Neuronal stem cell (in vitro differentiated cells): ENCODE measurements at regions not wholly inside any gene's neighbourhood (a gene's known extent, or its start where the extent isn't known, plus 50 kb on each side); places are given as distances from the start of the nearest gene placed in this dataset.

Experiments
- DNase-seq: peaks from one replicate; pipeline ENCODE4 v3.0.0-alpha.2; 2013; ENCODE audit warnings: low spot score
- H2AFZ ChIP-seq: one replicate; pipeline ENCODE4 v1.6.1; 2013; ENCODE audit warnings: mild to moderate bottlenecking, low read length, inconsistent platforms
- H2AK5ac ChIP-seq: 2 replicates; pipeline ENCODE4 v1.6.1; 2013; ENCODE audit warnings: low read depth, mild to moderate bottlenecking, inconsistent platforms, low read length, moderate library complexity, mixed read lengths
- H2BK120ac ChIP-seq: 2 replicates; pipeline ENCODE4 v1.6.1; 2013; ENCODE audit warnings: low read depth, mild to moderate bottlenecking, inconsistent platforms, low read length, moderate library complexity, mixed read lengths
- H2BK12ac ChIP-seq: one replicate; pipeline ENCODE4 v1.6.1; 2013; ENCODE audit warnings: low read length, inconsistent platforms
- H2BK15ac ChIP-seq: 2 replicates; pipeline ENCODE4 v1.6.1; 2013; ENCODE audit warnings: mild to moderate bottlenecking, low read length, inconsistent platforms, mixed read lengths
- H2BK5ac ChIP-seq: one replicate; pipeline ENCODE4 v1.6.1; 2013; ENCODE audit warnings: inconsistent platforms, mild to moderate bottlenecking, low read length, moderate library complexity
- H3K14ac ChIP-seq: one replicate; pipeline ENCODE4 v1.6.1; 2013; ENCODE audit warnings: low read length, inconsistent platforms
- H3K18ac ChIP-seq: 2 replicates; pipeline ENCODE4 v1.6.1; 2013; ENCODE audit warnings: low read length, inconsistent platforms
- H3K23ac ChIP-seq: 2 replicates; pipeline ENCODE4 v1.6.1; 2013; ENCODE audit warnings: low read depth, mild to moderate bottlenecking, mixed read lengths, low read length, inconsistent platforms; ENCODE audit not compliant: poor library complexity
- H3K27ac ChIP-seq: replicated peaks from 3 replicates; pipeline ENCODE4 v1.5.1; 2013; ENCODE audit warnings: low read length, inconsistent platforms
- H3K27me3 ChIP-seq, 3 experiments: 2 replicates each; pipeline ENCODE4 v1.6.1; 2013; ENCODE audit warnings: low read length in 3 of 3, mild to moderate bottlenecking in 2 of 3, inconsistent platforms in 1 of 3, low read depth in 1 of 3, mixed read lengths in 1 of 3, moderate library complexity in 1 of 3; ENCODE audit not compliant: control insufficient read depth in 3 of 3, insufficient read depth in 3 of 3
- H3K36me3 ChIP-seq, 2 donors: replicated peaks in 1 of 2; 2 replicates each; pipeline ENCODE4 v1.6.1; 2013; ENCODE audit warnings: low read length in 2 of 2; ENCODE audit not compliant: control insufficient read depth in 2 of 2, insufficient read depth in 2 of 2
- H3K4ac ChIP-seq: 2 replicates; pipeline ENCODE4 v1.6.1; 2013; ENCODE audit warnings: inconsistent platforms, mild to moderate bottlenecking, low read length, moderate library complexity
- H3K4me1 ChIP-seq, 2 donors: 1 replicate in 1 of 2; 2 replicates in 1 of 2; pipeline ENCODE4 v1.6.1; 2013; ENCODE audit warnings: low read length in 2 of 2, low read depth in 1 of 2; ENCODE audit not compliant: control insufficient read depth in 2 of 2, insufficient read depth in 1 of 2
- H3K4me2 ChIP-seq: one replicate; pipeline ENCODE4 v1.6.1; 2013; ENCODE audit warnings: mild to moderate bottlenecking, low read length, inconsistent platforms; ENCODE audit not compliant: insufficient read depth, poor library complexity, severe bottlenecking
- H3K4me3 ChIP-seq, 2 donors: 2 replicates each; pipeline ENCODE4 v1.5.1; 2013; ENCODE audit warnings: low read length in 2 of 2, mild to moderate bottlenecking in 2 of 2, inconsistent platforms in 1 of 2, moderate library complexity in 1 of 2
- H3K79me1 ChIP-seq: one replicate; pipeline ENCODE4 v1.6.1; 2013; ENCODE audit warnings: low read depth, mild to moderate bottlenecking, inconsistent platforms, low read length, moderate library complexity
- H3K9ac ChIP-seq: one replicate; pipeline ENCODE4 v1.6.1; 2013; ENCODE audit warnings: mild to moderate bottlenecking, low read depth, low read length, inconsistent platforms; ENCODE audit not compliant: poor library complexity
- H3K9me3 ChIP-seq, 2 donors: replicated peaks in 1 of 2; 2 replicates each; pipeline versions ENCODE3 to v1.6.1; 2013; ENCODE audit warnings: low read length in 2 of 2, mild to moderate bottlenecking in 2 of 2, inconsistent platforms in 1 of 2, low read depth in 1 of 2, mixed read lengths in 1 of 2, moderate library complexity in 1 of 2; ENCODE audit not compliant: control insufficient read depth in 2 of 2, insufficient read depth in 1 of 2
- H4K8ac ChIP-seq: one replicate; pipeline ENCODE4 v1.6.1; 2013; ENCODE audit warnings: low read depth, mild to moderate bottlenecking, inconsistent platforms, low read length, moderate library complexity
- H4K91ac ChIP-seq: one replicate; pipeline ENCODE4 v1.6.1; 2013; ENCODE audit warnings: low read length, low read depth, mild to moderate bottlenecking, inconsistent platforms; ENCODE audit not compliant: poor library complexity
- whole genome bisulfite sequencing, 2 donors: extraction: QIAGEN DNeasy Blood & Tissue Kit; methylation state at CpG; one replicate each; pipeline ENCODE4 v1.1.7; 2013; ENCODE audit warnings: missing lambda C conversion rate in 2 of 2, mixed read lengths in 1 of 2; ENCODE audit not compliant: insufficient read length in 2 of 2, insufficient replicate concordance in 1 of 2; ENCODE audit errors: extremely low coverage in 2 of 2; 5-methylcytosine and 5-hydroxymethylcytosine counted together

DNA sequence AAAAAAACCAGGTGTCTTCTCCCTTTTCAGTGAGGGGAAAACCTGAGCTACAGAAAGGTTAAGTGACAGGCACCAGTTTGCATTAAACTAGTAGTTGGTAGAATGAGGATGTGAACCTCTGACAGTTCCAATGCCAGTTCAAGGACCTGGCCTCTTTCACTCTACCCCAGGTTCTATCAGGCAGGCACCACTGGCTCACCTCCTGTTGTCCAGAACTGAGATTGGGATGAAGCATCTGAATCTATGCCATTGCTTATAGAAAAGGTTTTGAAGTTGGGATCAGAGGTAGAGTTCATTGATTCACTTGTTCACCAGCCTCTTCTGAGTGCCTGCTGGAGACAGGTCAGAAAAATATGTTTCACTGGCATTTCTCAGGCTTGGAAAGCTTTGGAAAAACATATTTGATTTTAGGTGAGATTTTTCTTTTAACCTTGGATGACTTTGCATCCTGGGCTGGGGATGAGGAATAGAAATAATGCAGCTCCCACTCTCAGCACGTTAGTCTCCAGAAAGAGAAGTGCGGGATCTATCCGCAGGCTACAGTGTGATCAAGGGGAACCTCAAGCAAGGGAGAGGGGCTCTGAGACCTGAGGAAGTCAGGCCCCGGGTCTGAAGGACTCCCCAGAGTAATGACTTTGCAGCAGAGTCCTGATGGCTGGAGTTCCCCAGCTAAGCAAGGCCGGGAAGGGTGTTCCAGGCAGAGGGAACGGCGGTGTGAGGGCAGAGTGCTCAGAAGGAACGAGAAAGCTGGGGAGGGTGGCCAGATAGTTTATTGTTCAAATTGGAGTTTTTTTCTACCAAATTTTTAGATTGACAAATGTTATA is 250.3 kb downstream of the MYCN start:
- no peak overlapping the region for H3K9ac ChIP-seq
- no peak overlapping the region for H3K4me2 ChIP-seq
- no peaks in the 10 kb centered on the region for H3K9me3 ChIP-seq
- no peak overlapping the region for H3K4ac ChIP-seq
- H3K4me1 ChIP-seq: peaks cover 14 to 30% of the 10 kb centered on the region in 2 donors
- no peaks in the 10 kb centered on the region for H3K27me3 ChIP-seq
- no CpG with 5 or more reads among the region's 8 CpGs for WGBS, 2 donors
- H2BK120ac ChIP-seq: no peak overlapping the region
- no peak overlapping the region for H4K8ac ChIP-seq
- H3K27ac ChIP-seq: no peak overlapping the region
- H2AFZ ChIP-seq: no peak overlapping the region
- no peak overlapping the region for H2AK5ac ChIP-seq
- no peak for DNase-seq
- no peaks in the 10 kb centered on the region for H3K36me3 ChIP-seq
- H3K18ac ChIP-seq: peak overlapping the region; percentile 11
- no peak overlapping the region for H3K4me3 ChIP-seq
- no peak overlapping the region for H3K14ac ChIP-seq
- no peak overlapping the region for H4K91ac ChIP-seq
- no peaks in the 10 kb centered on the region for H3K79me1 ChIP-seq
- H2BK12ac ChIP-seq: no peak overlapping the region
- no peak overlapping the region for H2BK15ac ChIP-seq
- no peak overlapping the region for H2BK5ac ChIP-seq
- H3K23ac ChIP-seq: no peak overlapping the region

DNA sequence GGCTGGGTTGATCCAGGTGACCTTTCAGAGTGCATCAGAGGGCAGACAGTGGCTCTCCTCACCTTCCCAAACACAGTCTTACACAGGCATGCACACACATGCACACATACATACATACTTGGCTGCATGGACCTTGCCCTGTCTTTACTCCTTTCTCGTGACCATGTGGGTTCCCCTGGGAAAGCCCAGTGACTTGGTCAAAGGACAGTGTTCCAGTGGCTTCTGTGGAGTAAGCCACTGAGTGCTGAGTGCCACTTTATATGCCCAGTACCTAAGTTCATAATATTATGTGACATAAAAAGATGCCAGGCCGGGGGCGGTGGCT is 249.4 kb downstream of the MYCN start:
- H2AK5ac ChIP-seq: peak overlapping the region; percentile 71
- no peak overlapping the region for H4K8ac ChIP-seq
- no peaks in the 10 kb centered on the region for H3K79me1 ChIP-seq
- no peaks in the 10 kb centered on the region for H3K9me3 ChIP-seq
- peaks cover 19 to 39% of the 10 kb centered on the region in 2 donors for H3K4me1 ChIP-seq
- peak overlapping the region; percentile 11 for H3K18ac ChIP-seq
- DNase-seq: no peak
- no peak overlapping the region for H2BK15ac ChIP-seq
- no peak overlapping the region for H3K14ac ChIP-seq
- H3K36me3 ChIP-seq: no peaks in the 10 kb centered on the region
- no peak overlapping the region for H2BK12ac ChIP-seq
- H2AFZ ChIP-seq: no peak overlapping the region
- H3K27ac ChIP-seq: no peak overlapping the region
- no CpG with 5 or more reads among the region's 3 CpGs for WGBS, 2 donors
- H3K9ac ChIP-seq: no peak overlapping the region
- no peak overlapping the region for H3K23ac ChIP-seq
- no peak overlapping the region for H2BK5ac ChIP-seq
- H3K4me2 ChIP-seq: no peak overlapping the region
- H3K4me3 ChIP-seq: no peak overlapping the region
- no peak overlapping the region for H4K91ac ChIP-seq
- no peak overlapping the region for H2BK120ac ChIP-seq
- H3K4ac ChIP-seq: no peak overlapping the region
- no peaks in the 10 kb centered on the region for H3K27me3 ChIP-seq

GRCh38 chr2:16189029-16189835 is 248.9 kb downstream of the MYCN start:
- H3K27ac ChIP-seq: no peak overlapping the region
- H3K4me3 ChIP-seq: no peak overlapping the region
- H3K4me1 ChIP-seq: peaks cover 21 to 40% of the 10 kb centered on the region in 2 donors

DNA sequence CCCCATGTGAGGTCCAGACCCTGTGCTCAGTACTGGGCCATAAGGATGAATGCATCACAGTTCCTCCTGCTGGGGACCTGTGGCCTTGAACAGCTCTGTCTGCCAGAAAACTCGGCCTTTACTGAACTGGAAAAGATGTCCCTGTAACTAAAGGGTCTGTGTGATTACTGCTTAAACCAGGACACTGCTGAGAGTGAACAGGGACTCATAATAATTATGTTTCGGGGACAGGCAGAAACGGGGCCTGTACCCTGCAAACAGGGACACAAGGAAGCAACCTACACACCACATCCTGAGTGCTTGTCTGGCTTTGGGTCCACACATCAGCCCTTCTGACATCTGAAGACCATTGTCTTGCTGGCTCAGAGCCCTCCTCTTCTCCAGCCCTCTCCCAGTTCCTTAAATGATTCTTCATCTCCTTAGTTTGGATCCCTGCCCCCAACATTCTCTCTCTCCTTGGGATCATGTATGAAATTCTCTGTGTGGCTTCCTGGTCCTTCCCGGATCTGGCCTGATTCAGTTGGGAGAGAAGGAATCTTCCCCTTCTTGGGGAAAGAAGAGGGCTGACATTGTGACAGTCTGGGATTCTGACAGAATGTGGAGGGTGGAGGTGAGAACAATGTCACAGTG is 248.0 kb downstream of the MYCN start:
- H3K27ac ChIP-seq: no peak overlapping the region

More at GRCh38 chr2:16189029-16189835, 248.9 kb downstream of the MYCN start:
- H3K9me3 ChIP-seq: no peaks in the 10 kb centered on the region
- H3K36me3 ChIP-seq: no peaks in the 10 kb centered on the region
- H3K18ac ChIP-seq: peak overlapping the region; percentile 58
- peak overlapping the region; percentile 54 for H2AK5ac ChIP-seq
- no peak overlapping the region for H3K23ac ChIP-seq
- no peak overlapping the region for H2BK12ac ChIP-seq
- H2BK15ac ChIP-seq: no peak overlapping the region
- H2BK5ac ChIP-seq: no peak overlapping the region
- H2AFZ ChIP-seq: no peak overlapping the region
- DNase-seq: no peak
- no peak overlapping the region for H2BK120ac ChIP-seq
- H3K4me2 ChIP-seq: no peak overlapping the region
- H4K91ac ChIP-seq: no peak overlapping the region
- no peak overlapping the region for H3K9ac ChIP-seq
- H3K14ac ChIP-seq: no peak overlapping the region
- H3K79me1 ChIP-seq: no peaks in the 10 kb centered on the region
- WGBS, 2 donors: no CpG with 5 or more reads among the region's 5 CpGs
- H3K27me3 ChIP-seq: no peaks in the 10 kb centered on the region
- no peak overlapping the region for H3K4ac ChIP-seq
- H4K8ac ChIP-seq: no peak overlapping the region

More for the DNA sequence above, 248.0 kb downstream of the MYCN start:
- Histone ChIP-seq H3K23ac (no peak overlapping the region), H3K4me1 (peaks cover 21 to 40% of the 10 kb centered on the region in 2 donors), H3K4me3 (no peak overlapping the region), H3K18ac (no peak overlapping the region), H4K8ac (no peak overlapping the region), H2BK12ac (no peak overlapping the region), H3K27me3 (no peaks in the 10 kb centered on the region), H3K4ac (no peak overlapping the region), H2BK120ac (no peak overlapping the region), H2AK5ac (no peak overlapping the region), H3K36me3 (no peaks in the 10 kb centered on the region), H3K9ac (no peak overlapping the region), H3K9me3 (no peaks in the 10 kb centered on the region), H3K14ac (no peak overlapping the region), H4K91ac (no peak overlapping the region), H2BK15ac (no peak overlapping the region), H2AFZ (peak overlapping the region; percentile 81), H2BK5ac (no peak overlapping the region), H3K79me1 (no peaks in the 10 kb centered on the region), H3K4me2 (no peak overlapping the region)
- WGBS, 2 donors: no CpG with 5 or more reads among the region's 4 CpGs
- no peak for DNase-seq
